Liver (tissue), 8 donors: ENCODE measurements at regions not wholly inside any gene's neighbourhood (a gene's known extent, or its start where the extent isn't known, plus 50 kb on each side); places are given as distances from the start of the nearest gene placed in this dataset.

Experiments
- DNase-seq: peaks from one replicate; pipeline ENCODE4 v3.0.0-alpha.2; 2017; ENCODE audit warnings: low spot score
- H3K27ac ChIP-seq, 2 donors: one replicate each; pipeline ENCODE4 v1.7.0; 2013; ENCODE audit warnings: inconsistent platforms in 2 of 2, low read length in 2 of 2, control low read depth in 1 of 2, low read depth in 1 of 2, mild to moderate bottlenecking in 1 of 2
- H3K27me3 ChIP-seq, 4 donors: one replicate each; pipeline versions ENCODE4 v1.6.1 to v1.7.0; 2013; ENCODE audit warnings: low read length in 3 of 4, inconsistent platforms in 1 of 4, mild to moderate bottlenecking in 1 of 4, moderate library complexity in 1 of 4; ENCODE audit not compliant: control insufficient read depth in 4 of 4, insufficient read depth in 4 of 4
- H3K36me3 ChIP-seq, 4 donors: one replicate each; pipeline versions ENCODE4 v1.6.1 to v1.7.0; 2013; ENCODE audit warnings: low read length in 3 of 4, mild to moderate bottlenecking in 3 of 4, low read depth in 1 of 4, moderate library complexity in 1 of 4; ENCODE audit not compliant: control insufficient read depth in 4 of 4, insufficient read depth in 3 of 4
- H3K4me1 ChIP-seq, 4 donors: one replicate each; pipeline versions ENCODE4 v1.6.1 to v1.7.0; 2013; ENCODE audit warnings: low read length in 3 of 4, mild to moderate bottlenecking in 3 of 4, moderate library complexity in 1 of 4; ENCODE audit not compliant: control insufficient read depth in 4 of 4, insufficient read depth in 4 of 4
- H3K4me3 ChIP-seq, 3 donors: one replicate each; pipeline versions ENCODE4 v1.6.1 to v1.7.0; 2013; ENCODE audit warnings: low read length in 3 of 3, control low read depth in 1 of 3, low read depth in 1 of 3, mild to moderate bottlenecking in 1 of 3
- H3K9ac ChIP-seq, 2 donors: one replicate each; pipeline ENCODE4 v1.7.0; 2013; ENCODE audit warnings: low read length in 2 of 2, mild to moderate bottlenecking in 2 of 2, moderate library complexity in 2 of 2, control low read depth in 1 of 2, low read depth in 1 of 2
- H3K9me3 ChIP-seq, 4 donors: one replicate each; pipeline versions ENCODE4 v1.6.1 to v1.7.0; 2013; ENCODE audit warnings: low read length in 3 of 4; ENCODE audit not compliant: control insufficient read depth in 4 of 4
- EGR1 ChIP-seq, 2 donors: IDR thresholded peaks; 2 replicates each; pipeline ENCODE4 v1.6.1; 2016 to 2018; ENCODE audit warnings: antibody characterized with exemption in 2 of 2, low read depth in 2 of 2
- FOXA1 ChIP-seq: IDR thresholded peaks from 2 replicates; pipeline ENCODE4 v1.6.1; 2016; ENCODE audit warnings: antibody characterized with exemption
- GABPA ChIP-seq, 2 donors: IDR thresholded peaks in 1 of 2; conservative IDR thresholded peaks in 1 of 2; 2 replicates each; pipeline ENCODE4 v1.6.1; 2016; ENCODE audit warnings: antibody characterized with exemption in 2 of 2, mild to moderate bottlenecking in 1 of 2, moderate library complexity in 1 of 2
- HNF4A ChIP-seq, 2 donors: conservative IDR thresholded peaks; 2 replicates each; pipeline ENCODE4 v1.6.1; 2016; ENCODE audit warnings: antibody characterized with exemption in 2 of 2, mild to moderate bottlenecking in 2 of 2
- HNF4G ChIP-seq: IDR thresholded peaks from 2 replicates; pipeline ENCODE4 v1.6.1; 2016; ENCODE audit warnings: antibody characterized with exemption
- JUND ChIP-seq, 2 donors: IDR thresholded peaks; 2 replicates each; pipeline ENCODE4 v1.6.1; 2016; ENCODE audit warnings: antibody characterized with exemption in 2 of 2
- RAD21 ChIP-seq, 2 donors: IDR thresholded peaks; 2 replicates each; pipeline ENCODE4 v1.6.1; 2016; ENCODE audit warnings: antibody characterized with exemption in 2 of 2, mild to moderate bottlenecking in 2 of 2
- RXRA ChIP-seq, 2 donors: IDR thresholded peaks; 2 replicates each; pipeline ENCODE4 v1.6.1; 2017 to 2018; ENCODE audit warnings: antibody characterized with exemption in 2 of 2, mild to moderate bottlenecking in 1 of 2
- SP1 ChIP-seq: IDR thresholded peaks from 2 replicates; pipeline ENCODE4 v1.6.1; 2018; ENCODE audit warnings: antibody characterized with exemption, mild to moderate bottlenecking
- TAF1 ChIP-seq: conservative IDR thresholded peaks from 2 replicates; pipeline ENCODE4 v1.6.1; 2016; ENCODE audit warnings: antibody characterized with exemption, mild to moderate bottlenecking
- YY1 ChIP-seq: IDR thresholded peaks from 2 replicates; pipeline ENCODE4 v1.6.1; 2016; ENCODE audit warnings: antibody characterized with exemption, mild to moderate bottlenecking
- WGBS: extraction: QIAGEN DNeasy Blood & Tissue Kit; methylation state at CpG from one replicate; pipeline ENCODE4 v1.1.7; 2013; 5-methylcytosine and 5-hydroxymethylcytosine counted together
- TF ChIP-seq, protein P1 (sequence below): IDR thresholded peaks from 2 replicates; pipeline ENCODE4 v1.6.1; 2016; ENCODE audit warnings: antibody characterized with exemption
- TF ChIP-seq, protein P2 (sequence below): fragments of 150-350 bp; IDR thresholded peaks from 2 replicates; pipeline ENCODE4 v1.5.1; 2017; ENCODE audit warnings: improper control_type of control experiment, low read depth, low read length; ENCODE audit not compliant: missing input control
- TF ChIP-seq, protein P3 (sequence below): IDR thresholded peaks from 2 replicates; pipeline ENCODE4 v1.6.1; 2016; ENCODE audit warnings: antibody characterized with exemption
- donor health status: healthy.
- donor health status: healthy.
- donor health status: healthy.
- donor health status: healthy.
- donor health status: healthy.

DNA sequence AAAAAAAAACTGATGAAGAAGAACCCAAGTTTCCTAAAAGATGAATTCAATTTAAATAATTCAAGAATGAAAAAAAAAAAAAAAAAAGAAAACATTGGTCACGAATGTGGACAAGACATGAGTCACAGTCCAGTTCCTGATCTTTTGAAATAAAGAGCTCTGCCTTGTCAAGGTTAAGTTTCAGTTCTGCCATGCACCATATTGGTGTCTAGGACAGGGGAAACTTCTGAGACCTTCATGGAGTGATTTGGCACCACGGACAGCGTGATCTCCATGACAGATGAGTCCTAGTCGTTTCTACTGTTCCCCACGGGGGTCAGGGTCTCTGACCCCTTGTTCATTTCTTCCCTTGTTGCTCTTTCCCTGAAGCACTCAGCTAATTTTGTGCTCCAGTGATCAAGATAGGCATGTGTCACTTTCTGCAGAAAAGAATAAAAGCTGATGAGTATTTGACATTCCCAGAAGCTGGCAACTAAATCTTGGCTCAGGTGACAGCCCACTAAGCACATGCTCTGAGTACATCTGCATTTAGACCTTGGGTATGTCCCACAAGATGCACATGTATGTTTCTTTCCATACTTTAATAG is 1159.7 kb downstream of the BCL11B start:
- no peak for DNase-seq
- Histone ChIP-seq H3K4me1 (no peaks in the 10 kb centered on the region), H3K9me3 (no peaks in the 10 kb centered on the region), H3K27ac (no peak overlapping the region), H3K27me3 (peaks cover 0 to 6% (median 0%) of the 10 kb centered on the region in 4 donors), H3K4me3 (no peak overlapping the region), H3K9ac (no peak overlapping the region), H3K36me3 (no peaks in the 10 kb centered on the region)
- WGBS, result 60% methylated on average over 5 of the region's 5 CpGs
- TF ChIP-seq, protein P1, sequence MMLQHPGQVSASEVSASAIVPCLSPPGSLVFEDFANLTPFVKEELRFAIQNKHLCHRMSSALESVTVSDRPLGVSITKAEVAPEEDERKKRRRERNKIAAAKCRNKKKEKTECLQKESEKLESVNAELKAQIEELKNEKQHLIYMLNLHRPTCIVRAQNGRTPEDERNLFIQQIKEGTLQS, result no peak
- no peak for TF ChIP-seq SP1

DNA sequence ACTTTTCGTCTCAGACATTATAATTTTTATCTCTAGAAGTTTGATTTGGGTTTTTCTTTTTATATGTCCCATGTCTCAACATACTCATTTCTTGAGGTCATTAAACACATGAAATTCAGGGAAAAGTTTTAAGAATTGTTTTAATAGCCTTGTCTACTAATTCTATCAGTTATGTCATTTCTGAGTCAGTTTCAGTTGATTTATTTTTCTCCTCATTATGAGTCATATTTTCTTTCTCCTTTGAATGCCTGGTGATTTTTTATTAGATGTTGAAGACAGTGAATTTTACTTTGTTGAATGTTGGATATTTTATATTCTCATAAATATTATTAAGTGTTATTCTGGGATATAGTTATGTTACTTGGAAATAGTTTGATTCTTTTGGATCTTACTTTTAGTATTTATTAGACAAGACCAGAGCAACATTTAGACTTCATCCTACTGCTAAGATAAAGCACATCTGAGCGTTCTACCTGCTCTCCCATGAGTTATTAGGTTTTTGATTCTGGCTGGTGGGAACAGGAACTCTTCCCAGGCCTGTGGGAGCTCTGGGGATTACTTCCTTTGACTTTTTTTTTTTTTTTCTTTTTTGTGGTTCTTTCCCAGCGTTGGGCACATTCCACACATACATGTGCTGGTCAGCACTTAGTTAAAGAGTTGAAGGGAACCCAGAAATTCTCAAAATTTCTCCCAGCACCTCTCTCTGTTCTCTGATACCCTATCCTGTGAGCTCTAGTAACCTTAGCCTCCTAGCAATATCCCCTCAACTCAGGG is 1157.7 kb downstream of the BCL11B start:
- 30% methylated on average over 3 of the region's 3 CpGs for WGBS
- no peak overlapping the region for H3K4me3 ChIP-seq
- H3K4me1 ChIP-seq, result no peaks in the 10 kb centered on the region
- H3K9me3 ChIP-seq, result peaks cover 0 to under 1% (median under 1%) of the 10 kb centered on the region in 4 donors
- no peak overlapping the region for H3K9ac ChIP-seq
- H3K27me3 ChIP-seq, result peaks cover 0 to 5% (median 0%) of the 10 kb centered on the region in 4 donors
- no peak overlapping the region for H3K27ac ChIP-seq
- DNase-seq, result no peak
- H3K36me3 ChIP-seq, result no peaks in the 10 kb centered on the region
- TF ChIP-seq SP1 (no peak), HNF4G (no peak), RAD21 (IDR thresholded peaks at IDR 0.05) (no peak), GABPA (IDR thresholded peaks at IDR 0.05 in 1 of 2, conservative IDR thresholded peaks at IDR 0.05 in 1 of 2) (no peak), FOXA1 (no peak), RXRA (IDR thresholded peaks at IDR 0.05) (no peak), JUND (IDR thresholded peaks at IDR 0.05) (no peak)
- TF ChIP-seq, protein P2, sequence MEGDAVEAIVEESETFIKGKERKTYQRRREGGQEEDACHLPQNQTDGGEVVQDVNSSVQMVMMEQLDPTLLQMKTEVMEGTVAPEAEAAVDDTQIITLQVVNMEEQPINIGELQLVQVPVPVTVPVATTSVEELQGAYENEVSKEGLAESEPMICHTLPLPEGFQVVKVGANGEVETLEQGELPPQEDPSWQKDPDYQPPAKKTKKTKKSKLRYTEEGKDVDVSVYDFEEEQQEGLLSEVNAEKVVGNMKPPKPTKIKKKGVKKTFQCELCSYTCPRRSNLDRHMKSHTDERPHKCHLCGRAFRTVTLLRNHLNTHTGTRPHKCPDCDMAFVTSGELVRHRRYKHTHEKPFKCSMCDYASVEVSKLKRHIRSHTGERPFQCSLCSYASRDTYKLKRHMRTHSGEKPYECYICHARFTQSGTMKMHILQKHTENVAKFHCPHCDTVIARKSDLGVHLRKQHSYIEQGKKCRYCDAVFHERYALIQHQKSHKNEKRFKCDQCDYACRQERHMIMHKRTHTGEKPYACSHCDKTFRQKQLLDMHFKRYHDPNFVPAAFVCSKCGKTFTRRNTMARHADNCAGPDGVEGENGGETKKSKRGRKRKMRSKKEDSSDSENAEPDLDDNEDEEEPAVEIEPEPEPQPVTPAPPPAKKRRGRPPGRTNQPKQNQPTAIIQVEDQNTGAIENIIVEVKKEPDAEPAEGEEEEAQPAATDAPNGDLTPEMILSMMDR, result no peak

DNA sequence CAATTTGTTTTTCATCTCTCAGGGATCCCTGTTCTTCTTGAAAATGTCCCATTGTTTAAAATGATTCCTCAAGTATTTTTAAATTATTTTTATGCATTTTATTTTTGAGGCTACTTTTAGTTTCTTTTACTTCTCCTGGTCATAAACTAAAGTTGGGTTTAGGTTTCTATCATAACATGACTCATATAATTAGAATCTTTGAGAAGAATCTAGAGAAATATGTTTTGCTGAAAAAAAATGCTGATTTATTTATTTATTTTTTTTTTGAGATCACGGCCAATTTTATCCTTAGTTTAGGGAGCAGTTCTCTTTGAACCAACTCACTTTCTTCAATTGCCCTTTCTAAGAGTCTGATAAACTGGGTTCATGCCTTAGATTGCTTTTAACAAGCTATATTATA is 1157.1 kb downstream of the BCL11B start:
- peaks cover 0 to 3% (median 0%) of the 10 kb centered on the region in 4 donors for H3K27me3 ChIP-seq
- no peak overlapping the region for H3K4me3 ChIP-seq
- 93% methylated on average over 1 of the region's 1 CpG for WGBS
- peaks cover 0 to 4% (median under 1%) of the 10 kb centered on the region in 4 donors for H3K9me3 ChIP-seq
- H3K4me1 ChIP-seq, result no peaks in the 10 kb centered on the region
- DNase-seq, result no peak
- H3K9ac ChIP-seq, result no peak overlapping the region
- H3K36me3 ChIP-seq, result no peaks in the 10 kb centered on the region
- H3K27ac ChIP-seq, result no peak overlapping the region
- no peak for TF ChIP-seq SP1

DNA sequence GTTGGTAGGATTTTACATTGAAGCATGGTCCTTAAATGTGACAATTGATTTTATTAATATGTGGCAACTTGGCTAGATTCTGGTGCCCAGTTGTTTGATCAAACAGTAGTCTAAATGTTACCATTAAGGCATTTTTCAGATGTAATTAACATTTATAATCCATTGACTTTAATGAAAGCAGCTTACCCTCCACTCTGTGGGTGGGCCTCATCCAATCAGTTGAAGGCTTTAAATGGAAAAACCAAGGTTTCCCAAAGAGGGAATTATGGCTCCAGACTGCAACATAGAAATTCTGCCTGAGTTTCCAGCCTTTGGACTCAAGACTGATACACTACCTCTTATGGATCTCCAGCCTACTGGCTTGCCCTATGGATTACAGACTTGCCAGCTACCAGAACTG is 1153.2 kb downstream of the BCL11B start:
- H3K9me3 ChIP-seq, result peaks cover 0 to 4% (median 2%) of the 10 kb centered on the region in 4 donors
- TF ChIP-seq SP1, result no peak
- TF ChIP-seq, protein P1, result no peak
- no peak for TF ChIP-seq YY1
- TF ChIP-seq RXRA (IDR thresholded peaks at IDR 0.05), result no peak
- no peak for TF ChIP-seq FOXA1
- TF ChIP-seq HNF4A (conservative IDR thresholded peaks at IDR 0.05), result no peak
- TF ChIP-seq EGR1 (IDR thresholded peaks at IDR 0.05; ENCODE audit: low read depth in 2 of 2), result no peak
- TF ChIP-seq, protein P3, sequence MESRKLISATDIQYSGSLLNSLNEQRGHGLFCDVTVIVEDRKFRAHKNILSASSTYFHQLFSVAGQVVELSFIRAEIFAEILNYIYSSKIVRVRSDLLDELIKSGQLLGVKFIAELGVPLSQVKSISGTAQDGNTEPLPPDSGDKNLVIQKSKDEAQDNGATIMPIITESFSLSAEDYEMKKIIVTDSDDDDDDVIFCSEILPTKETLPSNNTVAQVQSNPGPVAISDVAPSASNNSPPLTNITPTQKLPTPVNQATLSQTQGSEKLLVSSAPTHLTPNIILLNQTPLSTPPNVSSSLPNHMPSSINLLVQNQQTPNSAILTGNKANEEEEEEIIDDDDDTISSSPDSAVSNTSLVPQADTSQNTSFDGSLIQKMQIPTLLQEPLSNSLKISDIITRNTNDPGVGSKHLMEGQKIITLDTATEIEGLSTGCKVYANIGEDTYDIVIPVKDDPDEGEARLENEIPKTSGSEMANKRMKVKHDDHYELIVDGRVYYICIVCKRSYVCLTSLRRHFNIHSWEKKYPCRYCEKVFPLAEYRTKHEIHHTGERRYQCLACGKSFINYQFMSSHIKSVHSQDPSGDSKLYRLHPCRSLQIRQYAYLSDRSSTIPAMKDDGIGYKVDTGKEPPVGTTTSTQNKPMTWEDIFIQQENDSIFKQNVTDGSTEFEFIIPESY, result no peak
- TF ChIP-seq GABPA (IDR thresholded peaks at IDR 0.05 in 1 of 2, conservative IDR thresholded peaks at IDR 0.05 in 1 of 2), result no peak
- TF ChIP-seq, protein P2, result no peak
- TF ChIP-seq TAF1, result no peak
- TF ChIP-seq HNF4G, result no peak

More for the DNA sequence above, 1153.2 kb downstream of the BCL11B start:
- no peaks in the 10 kb centered on the region for H3K36me3 ChIP-seq
- DNase-seq, result no peak
- no peak overlapping the region for H3K9ac ChIP-seq
- H3K27ac ChIP-seq, result no peak overlapping the region
- no peaks in the 10 kb centered on the region for H3K4me1 ChIP-seq
- H3K27me3 ChIP-seq, result no peaks in the 10 kb centered on the region
- H3K4me3 ChIP-seq, result no peak overlapping the region
